IMR-90 (cell line): ENCODE measurements at regions not wholly inside any gene's neighbourhood (a gene's known extent, or its start where the extent isn't known, plus 50 kb on each side); places are given as distances from the start of the nearest gene placed in this dataset.

Experiments
- ATAC-seq: fragments of 200-7000 bp; cut with Tn5 transposase; 2 replicates; pipeline ENCODE4 v1.9.1; 2020; ENCODE audit warnings: low read depth, mild to moderate bottlenecking, moderate library complexity
- BruUV-seq: library from RNA; stranded (reverse); fragments of 400-500 nt; replicated peaks from 2 replicates; lab custom pipeline; 2021; lab: Mats Ljungman, UMichigan
- CTCF ChIA-PET: fragments of 300-600 bp; formaldehyde crosslinking; extraction: SDS; loops from one replicate; lab custom pipeline; 2021; ENCODE audit warnings: antibody characterized with exemption; lab: Yijun Ruan, JAX
- POLR2A ChIA-PET: fragments of 300-600 bp; sonication (Branson Sonifier 250); formaldehyde crosslinking; loops from one replicate; lab custom pipeline; 2022; ENCODE audit warnings: antibody characterized with exemption; ENCODE audit not compliant: unreplicated experiment; lab: Charles Lee
- DNase-seq: peaks from one replicate; pipeline ENCODE4 v3.0.0; 2013
- H2AFZ ChIP-seq: replicated peaks from 2 replicates; pipeline ENCODE3; 2013; ENCODE audit warnings: low read length, mild to moderate bottlenecking; ENCODE audit not compliant: poor library complexity
- H2AK5ac ChIP-seq: 2 replicates; pipeline ENCODE4 v1.6.1; 2013; ENCODE audit warnings: low read depth, low read length, inconsistent platforms
- H2AK9ac ChIP-seq: replicated peaks from 2 replicates; pipeline ENCODE3; 2013; ENCODE audit warnings: mild to moderate bottlenecking, low read depth, low read length, moderate library complexity; ENCODE audit not compliant: poor library complexity
- H2BK120ac ChIP-seq: 2 replicates; pipeline ENCODE4 v1.6.1; 2013; ENCODE audit warnings: low read depth, low read length, inconsistent platforms
- H2BK15ac ChIP-seq: 3 replicates; pipeline ENCODE4 v1.6.1; 2013; ENCODE audit warnings: low read depth, low read length, inconsistent platforms
- H2BK20ac ChIP-seq: 2 replicates; pipeline ENCODE4 v1.6.1; 2013; ENCODE audit warnings: low read depth, mild to moderate bottlenecking, inconsistent platforms, low read length, moderate library complexity
- H2BK5ac ChIP-seq: 2 replicates; pipeline ENCODE4 v1.6.1; 2013; ENCODE audit warnings: mild to moderate bottlenecking, low read depth, low read length, inconsistent platforms; ENCODE audit not compliant: poor library complexity, severe bottlenecking
- H3K14ac ChIP-seq: replicated peaks from 2 replicates; pipeline ENCODE4 v1.6.1; 2013; ENCODE audit warnings: low read depth, low read length, inconsistent platforms
- H3K18ac ChIP-seq: 2 replicates; pipeline ENCODE4 v1.6.1; 2013; ENCODE audit warnings: low read depth, low read length, control low read depth
- H3K23ac ChIP-seq: 2 replicates; pipeline ENCODE4 v1.6.1; 2013; ENCODE audit warnings: low read depth, low read length, inconsistent platforms
- H3K27ac ChIP-seq: 2 replicates; pipeline ENCODE4 v1.5.1; 2013; ENCODE audit warnings: mild to moderate bottlenecking, control low read depth, low read length; ENCODE audit not compliant: insufficient read depth
- H3K27me3 ChIP-seq: 2 replicates; pipeline ENCODE4 v1.6.1; 2013; ENCODE audit warnings: low read length; ENCODE audit not compliant: control insufficient read depth, insufficient read depth
- H3K36me3 ChIP-seq: 2 replicates; pipeline ENCODE4 v1.6.1; 2013; ENCODE audit warnings: low read length, mixed read lengths; ENCODE audit not compliant: control insufficient read depth, insufficient read depth
- H3K4ac ChIP-seq: 2 replicates; pipeline ENCODE4 v1.6.1; 2013; ENCODE audit warnings: low read depth, low read length, inconsistent platforms
- H3K4me1 ChIP-seq: 2 replicates; pipeline ENCODE4 v1.6.1; 2013; ENCODE audit warnings: low read length, mixed read lengths; ENCODE audit not compliant: control insufficient read depth, insufficient read depth
- H3K4me2 ChIP-seq: 2 replicates; pipeline ENCODE4 v1.6.1; 2013; ENCODE audit warnings: low read depth, mild to moderate bottlenecking, control low read depth, low read length, moderate library complexity
- H3K4me3 ChIP-seq: 2 replicates; pipeline ENCODE4 v1.5.1; 2013; ENCODE audit warnings: low read depth, mild to moderate bottlenecking, control low read depth, low read length, moderate library complexity; ENCODE audit not compliant: insufficient read depth
- H3K56ac ChIP-seq: 2 replicates; pipeline ENCODE4 v1.6.1; 2013; ENCODE audit warnings: low read length, inconsistent platforms; ENCODE audit not compliant: insufficient read depth; ENCODE audit errors: extremely low read depth
- H3K79me1 ChIP-seq, 2 experiments: 2 replicates each; pipeline ENCODE4 v1.6.1; 2013; ENCODE audit warnings: low read length in 2 of 2, inconsistent platforms in 1 of 2, low read depth in 1 of 2
- H3K9ac ChIP-seq: 2 replicates; pipeline ENCODE4 v1.6.1; 2013; ENCODE audit warnings: low read depth, low read length, control low read depth
- H3K9me1 ChIP-seq: 2 replicates; pipeline ENCODE4 v1.6.1; 2013; ENCODE audit warnings: low read length, inconsistent platforms; ENCODE audit not compliant: insufficient read depth
- H3K9me3 ChIP-seq: 2 replicates; pipeline ENCODE4 v1.6.1; 2013; ENCODE audit warnings: low read length; ENCODE audit not compliant: control insufficient read depth, insufficient read depth
- H4K20me1 ChIP-seq: 2 replicates; pipeline ENCODE4 v1.6.1; 2013; ENCODE audit warnings: low read length, inconsistent platforms; ENCODE audit not compliant: insufficient read depth
- H4K5ac ChIP-seq: 2 replicates; pipeline ENCODE4 v1.6.1; 2013; ENCODE audit warnings: mild to moderate bottlenecking, low read depth, low read length, control low read depth
- H4K8ac ChIP-seq, 2 experiments: 2 replicates each; pipeline ENCODE4 v1.6.1; 2013; ENCODE audit warnings: low read depth in 2 of 2, low read length in 2 of 2, control low read depth in 1 of 2, inconsistent platforms in 1 of 2
- H4K91ac ChIP-seq: 2 replicates; pipeline ENCODE4 v1.6.1; 2013; ENCODE audit warnings: low read depth, low read length, inconsistent platforms; ENCODE audit not compliant: insufficient read depth
- ELK1 ChIP-seq: fragments of 150-350 bp; IDR thresholded peaks from 2 replicates; pipeline ENCODE4 v1.6.1; 2016; ENCODE audit warnings: low read depth, mild to moderate bottlenecking, low read length, moderate library complexity, borderline replicate concordance
- MAZ ChIP-seq: IDR thresholded peaks from 2 replicates; pipeline ENCODE4 v1.6.1; 2012; ENCODE audit warnings: low read depth, mild to moderate bottlenecking, low read length, improper control_type of control experiment, moderate library complexity, borderline replicate concordance
- MXI1 ChIP-seq: IDR thresholded peaks from 2 replicates; pipeline ENCODE4 v1.6.1; 2012; ENCODE audit warnings: low read depth, mild to moderate bottlenecking, low read length, moderate library complexity, borderline replicate concordance
- RAD21 ChIP-seq: IDR thresholded peaks from 2 replicates; pipeline ENCODE4 v1.6.1; 2012; ENCODE audit warnings: low read length, improper control_type of control experiment
- SMC3 ChIP-seq: fragments of 150-350 bp; IDR thresholded peaks from 2 replicates; pipeline ENCODE4 v1.6.1; 2016; ENCODE audit warnings: low read depth, mild to moderate bottlenecking, antibody characterized with exemption, low read length, moderate library complexity
- WGBS, 2 experiments: methylation state at CpG; one replicate each; pipeline versions ENCODE4 v1.1.5 to v1.1.7; 2013; ENCODE audit warnings: missing lambda C conversion rate in 2 of 2; ENCODE audit not compliant: insufficient read length in 1 of 2; ENCODE audit errors: extremely low coverage in 2 of 2; 5-methylcytosine and 5-hydroxymethylcytosine counted together
- dilution Hi-C: fragments of 300-500 bp; cut with HindIII; formaldehyde crosslinking; loops from one replicate; pipeline ENCODE4 v1.14.3; 2018; ENCODE audit warnings: low sequenced_read_pairs; ENCODE audit not compliant: unreplicated experiment
- in situ Hi-C: fragments of 300-500 bp; cut with MboI; formaldehyde crosslinking; loops from 3 replicates; pipeline ENCODE4 v1.14.3; 2019; ENCODE audit warnings: low sequenced_read_pairs, inconsistent platforms, mixed read lengths
- intact Hi-C: fragments of 100-400 bp; cut with micrococcal nuclease; formaldehyde crosslinking; loops from 2 replicates; pipeline ENCODE4 v1.10.0; 2022

- no TSS peak for BruUV-seq
- Histone ChIP-seq H3K4me1 (no peaks in the 10 kb centered on the region), H3K4ac (no peak overlapping the region), H4K91ac (no peak overlapping the region), H3K27ac (no peak overlapping the region), H3K79me1 (no peaks in the 10 kb centered on the region), H3K9ac (no peak overlapping the region), H2BK5ac (no peak overlapping the region), H3K36me3 (no peaks in the 10 kb centered on the region), H3K27me3 (no peaks in the 10 kb centered on the region), H3K4me2 (no peak overlapping the region), H3K4me3 (no peak overlapping the region), H3K9me1 (no peaks in the 10 kb centered on the region), H4K20me1 (no peaks in the 10 kb centered on the region), H2AFZ (no peak overlapping the region), H3K18ac (no peak overlapping the region), H2BK15ac (no peak overlapping the region), H3K9me3 (peaks cover 13% of the 10 kb centered on the region), H2AK5ac (no peak overlapping the region), H4K8ac (no peak overlapping the region), H2BK20ac (no peak overlapping the region), H4K5ac (no peak overlapping the region), H3K56ac (no peak overlapping the region), H2BK120ac (no peak overlapping the region), H3K23ac (no peak overlapping the region), H2AK9ac (no peak overlapping the region), H3K14ac (no peak overlapping the region)
- 60% methylated on average over 1 of the region's 6 CpGs; no CpG with 5 or more reads in 1 of the 2 experiments for WGBS, 2 experiments
- DNase-seq (no peak), ATAC-seq (no peak)
- POLR2A ChIA-PET, result no interaction called here
- no peak for TF ChIP-seq MXI1
- TF ChIP-seq RAD21, result no peak
- no peak for TF ChIP-seq SMC3
- no peak for TF ChIP-seq ELK1
- no peak for TF ChIP-seq MAZ
- in situ Hi-C loops (no loop called here), intact Hi-C loops (no loop called here), dilution Hi-C loops (no loop called here)
- CTCF ChIA-PET, result no interaction called here
Observed at GRCh38 chrX:1874416-1874815, 259.6 kb downstream of the ASMT start.
